OCI-LY3 (cell line): ENCODE measurements at regions not wholly inside any gene's neighbourhood (a gene's known extent, or its start where the extent isn't known, plus 50 kb on each side); places are given as distances from the start of the nearest gene placed in this dataset.

Experiments used
- H2AFZ ChIP-seq: fragments of 200-600, 300-600 bp; shearing (Covaris generic); 2 replicates; pipeline ENCODE4 v1.6.0; 2014; ENCODE audit warnings: antibody characterized with exemption, low read depth, low read length
- H3K27ac ChIP-seq: fragments of 200-600, 300-600 bp; sonication (generic); 2 replicates; pipeline ENCODE4 v1.5.1; 2014; ENCODE audit warnings: mild to moderate bottlenecking, low read length, moderate library complexity, mixed read lengths
- H3K27me3 ChIP-seq: fragments of 200-600, 300-600 bp; sonication (generic); 2 replicates; pipeline ENCODE4 v1.6.1; 2014; ENCODE audit warnings: low read depth, low read length, mixed read lengths
- H3K36me3 ChIP-seq: fragments of 200-600, 300-600 bp; sonication (generic); replicated peaks from 2 replicates; pipeline ENCODE3; 2014; ENCODE audit warnings: low read depth, low read length, mixed read lengths
- H3K4me1 ChIP-seq: fragments of 300-600, 200-600 bp; sonication (generic); 2 replicates; pipeline ENCODE4 v1.6.1; 2014; ENCODE audit warnings: low read length, mixed read lengths
- H3K4me2 ChIP-seq: fragments of 200-600, 300-600 bp; sonication (generic); 2 replicates; pipeline ENCODE4 v1.6.1; 2014; ENCODE audit warnings: low read length, mixed read lengths
- H3K4me3 ChIP-seq: fragments of 300-600, 200-600 bp; sonication (generic); 2 replicates; pipeline ENCODE4 v1.5.1; 2014; ENCODE audit warnings: antibody characterized with exemption, mild to moderate bottlenecking, low read length, moderate library complexity
- H3K79me2 ChIP-seq: fragments of 300-600, 200-600 bp; shearing (Covaris generic); 2 replicates; pipeline ENCODE4 v1.6.1; 2014; ENCODE audit warnings: mild to moderate bottlenecking, low read length, mixed read lengths
- H3K9ac ChIP-seq: fragments of 300-600, 200-600 bp; shearing (Covaris generic); 2 replicates; pipeline ENCODE4 v1.6.0; 2014; ENCODE audit warnings: mild to moderate bottlenecking, low read length, moderate library complexity
- H3K9me3 ChIP-seq: fragments of 200-600, 300-600 bp; shearing (Covaris generic); 2 replicates; pipeline ENCODE4 v1.6.1; 2014; ENCODE audit warnings: low read length, mixed read lengths; ENCODE audit not compliant: insufficient read depth
- H4K20me1 ChIP-seq: fragments of 200-600, 300-600 bp; sonication (generic); 2 replicates; pipeline ENCODE4 v1.6.1; 2016; ENCODE audit warnings: low read length, mixed read lengths; ENCODE audit not compliant: insufficient read depth
- CTCF ChIP-seq: fragments of 200-600, 300-600 bp; sonication (generic); IDR thresholded peaks from 2 replicates; pipeline ENCODE4 v1.5.1; 2014; ENCODE audit warnings: antibody characterized with exemption, low read length, low read depth
- EZH2phosphoT487 ChIP-seq: fragments of 200-600 bp; shearing (Covaris generic); IDR thresholded peaks from 2 replicates; pipeline ENCODE4 v1.6.1; 2018; ENCODE audit warnings: antibody characterized with exemption, mixed run types, low read depth

DNA sequence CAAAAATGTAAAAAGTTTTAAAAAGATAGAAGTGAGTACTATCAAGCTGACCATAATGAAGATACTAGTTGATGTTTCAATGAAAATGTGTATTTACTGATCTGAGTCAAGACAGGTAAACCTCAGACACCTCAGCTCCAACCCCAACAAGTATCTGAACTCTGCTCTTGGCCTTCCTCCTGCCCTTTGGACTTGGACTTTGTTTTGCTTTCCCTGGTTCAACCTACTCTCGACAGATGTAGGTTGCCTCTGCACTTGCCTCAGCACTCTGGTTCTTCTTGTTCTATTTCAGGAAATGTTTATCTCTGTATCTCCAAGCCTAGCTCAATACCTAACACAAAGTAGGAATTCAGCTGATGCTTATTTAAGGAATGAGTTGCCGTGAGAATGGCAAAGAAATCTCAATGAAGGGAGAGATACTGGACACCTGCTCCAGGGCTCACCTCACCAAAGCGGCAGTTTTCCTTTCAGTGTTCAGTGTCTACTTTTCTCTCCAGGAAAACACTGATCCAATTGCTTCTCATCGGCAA lies 248.8 kb upstream of the CTAGE1 start:
- no peaks in the 10 kb centered on the region for H3K79me2 ChIP-seq

DNA sequence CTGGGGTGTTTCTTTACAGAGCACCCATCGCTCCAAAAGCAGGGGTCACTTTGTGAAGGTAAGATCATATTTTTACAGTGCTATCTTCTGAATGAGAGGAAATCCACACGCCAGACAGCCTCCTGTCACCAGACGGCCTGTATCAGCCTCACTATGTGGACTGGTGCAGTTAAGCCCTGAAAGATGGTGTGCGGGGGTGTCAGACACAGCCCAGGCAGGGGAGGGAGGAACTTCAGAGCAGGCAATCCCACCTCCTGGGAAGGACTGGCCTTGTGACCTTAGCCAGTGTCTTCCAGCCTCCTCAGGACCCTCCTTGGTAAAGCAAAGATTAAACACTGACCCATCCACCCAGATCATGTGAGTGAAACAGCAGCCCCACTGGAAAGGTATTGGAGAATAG lies 249.4 kb upstream of the CTAGE1 start:
- H3K27ac ChIP-seq, result no peak overlapping the region
- H3K27me3 ChIP-seq, result no peaks in the 10 kb centered on the region
- no peaks in the 10 kb centered on the region for H3K79me2 ChIP-seq
- TF ChIP-seq CTCF (no peak), EZH2phosphoT487 (no peak)
- peaks cover 10% of the 10 kb centered on the region for H3K36me3 ChIP-seq
- H3K9ac ChIP-seq, result no peak overlapping the region
- no peak overlapping the region for H2AFZ ChIP-seq
- H4K20me1 ChIP-seq, result no peaks in the 10 kb centered on the region
- H3K9me3 ChIP-seq, result peaks cover 12% of the 10 kb centered on the region
- no peak overlapping the region for H3K4me2 ChIP-seq
- H3K4me3 ChIP-seq, result no peak overlapping the region
- peaks cover 41% of the 10 kb centered on the region for H3K4me1 ChIP-seq

More for the DNA sequence above, 248.8 kb upstream of the CTAGE1 start:
- H3K27me3 ChIP-seq, result no peaks in the 10 kb centered on the region
- TF ChIP-seq EZH2phosphoT487 (no peak), CTCF (no peak)
- no peak overlapping the region for H3K4me2 ChIP-seq
- H3K36me3 ChIP-seq, result peaks cover 10% of the 10 kb centered on the region
- peaks cover 12% of the 10 kb centered on the region for H3K9me3 ChIP-seq
- no peaks in the 10 kb centered on the region for H4K20me1 ChIP-seq
- no peak overlapping the region for H3K9ac ChIP-seq
- no peak overlapping the region for H2AFZ ChIP-seq
- H3K27ac ChIP-seq, result no peak overlapping the region
- no peak overlapping the region for H3K4me3 ChIP-seq
- H3K4me1 ChIP-seq, result peaks cover 35% of the 10 kb centered on the region

DNA sequence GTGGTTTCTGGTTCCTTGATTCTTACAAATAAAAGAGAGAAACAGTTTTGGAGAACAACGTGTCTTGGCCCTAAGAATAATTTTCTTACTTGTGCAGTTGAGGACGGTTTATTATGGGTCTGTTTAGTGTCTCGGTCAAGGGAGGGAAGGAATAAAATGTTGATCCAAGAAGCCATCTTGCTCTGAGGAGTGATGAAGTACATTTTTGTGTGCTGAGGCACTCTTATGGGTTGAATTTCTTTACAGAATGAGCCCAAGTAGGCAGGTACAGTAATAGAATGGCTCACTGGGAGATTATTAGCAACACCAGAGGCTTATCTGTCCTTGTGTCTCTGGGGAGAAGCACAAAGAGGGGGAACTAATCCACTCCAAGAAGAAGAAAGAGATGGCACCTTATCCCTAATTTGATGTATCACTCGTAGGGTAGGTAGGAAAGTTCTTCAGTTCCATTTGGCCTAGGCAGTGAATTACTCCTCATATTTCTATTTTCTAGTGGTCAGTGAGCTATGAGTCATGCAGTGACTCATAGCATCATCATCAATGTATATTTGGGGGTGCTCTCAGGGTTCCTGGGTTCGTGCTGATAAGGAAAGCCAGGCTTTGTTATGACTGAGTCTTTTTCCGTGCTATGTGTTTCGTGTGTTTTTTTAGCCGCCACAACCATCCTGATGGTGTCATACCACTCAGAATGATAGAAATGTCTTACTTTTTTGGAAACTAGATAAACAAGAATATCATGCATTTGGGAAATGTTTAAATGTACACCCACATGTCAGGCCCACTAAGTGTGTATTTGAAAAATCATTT lies 250.1 kb upstream of the CTAGE1 start:
- peak overlapping the region; percentile 44; the same call in 1 of the 2 replicates for H2AFZ ChIP-seq
- no peak overlapping the region; the same call in 1 of the 2 replicates for H3K27ac ChIP-seq
- TF ChIP-seq EZH2phosphoT487 (no peak), CTCF (no peak)
- no peak overlapping the region for H3K9ac ChIP-seq
- H3K4me3 ChIP-seq, result no peak overlapping the region
- peaks cover 10% of the 10 kb centered on the region for H3K9me3 ChIP-seq
- peaks cover 10% of the 10 kb centered on the region for H3K36me3 ChIP-seq
- H3K79me2 ChIP-seq, result no peaks in the 10 kb centered on the region
- no peaks in the 10 kb centered on the region for H3K27me3 ChIP-seq
- peaks cover 48% of the 10 kb centered on the region for H3K4me1 ChIP-seq
- no peak overlapping the region for H3K4me2 ChIP-seq
- no peaks in the 10 kb centered on the region for H4K20me1 ChIP-seq

GRCh38 chr18:22668496-22668895 lies 250.8 kb upstream of the CTAGE1 start:
- no peak overlapping the region for H3K4me2 ChIP-seq
- peaks cover 54% of the 10 kb centered on the region for H3K4me1 ChIP-seq
- H2AFZ ChIP-seq, result peak overlapping the region; percentile 44; the same call in 1 of the 2 replicates
- peaks cover 10% of the 10 kb centered on the region for H3K36me3 ChIP-seq
- peaks cover 6% of the 10 kb centered on the region; the same call in 1 of the 2 replicates for H3K9me3 ChIP-seq
- H3K4me3 ChIP-seq, result no peak overlapping the region
- H3K27ac ChIP-seq, result no peak overlapping the region
- no peak overlapping the region for H3K9ac ChIP-seq
- H3K27me3 ChIP-seq, result no peaks in the 10 kb centered on the region
- no peaks in the 10 kb centered on the region for H3K79me2 ChIP-seq
- no peak for TF ChIP-seq CTCF
- TF ChIP-seq EZH2phosphoT487, result no peak
- no peaks in the 10 kb centered on the region for H4K20me1 ChIP-seq
